Neural cell (in vitro differentiated cells): ENCODE measurements at regions not wholly inside any gene's neighbourhood (a gene's known extent, or its start where the extent isn't known, plus 50 kb on each side); places are given as distances from the start of the nearest gene placed in this dataset.

Experiments used
- H2AFZ ChIP-seq: fragments of 200-600, 300-800 bp; sonication (generic), shearing (Covaris generic); 2 replicates; pipeline ENCODE4 v1.6.0; 2014; ENCODE audit warnings: low read depth, mild to moderate bottlenecking, antibody characterized with exemption, low read length, moderate library complexity
- H3F3A ChIP-seq: fragments of 200-600 bp; shearing (Covaris generic); 2 replicates; pipeline ENCODE4 v1.6.1; 2016; ENCODE audit warnings: mild to moderate bottlenecking, moderate library complexity, mixed read lengths, antibody characterized with exemption, low read length; ENCODE audit not compliant: insufficient read depth, poor library complexity, severe bottlenecking
- H3K27ac ChIP-seq: fragments of 200-600, 300-800 bp; sonication (generic), shearing (Covaris generic); 2 replicates; pipeline ENCODE4 v1.5.1; 2014; ENCODE audit warnings: mild to moderate bottlenecking, low read length, moderate library complexity
- H3K27me3 ChIP-seq: fragments of 300-800, 200-600 bp; sonication (generic), shearing (Covaris generic); 2 replicates; pipeline ENCODE4 v1.6.0; 2014; ENCODE audit warnings: mild to moderate bottlenecking, low read depth, low read length, moderate library complexity; ENCODE audit not compliant: insufficient read depth
- H3K36me3 ChIP-seq: fragments of 300-800, 200-600 bp; sonication (generic), shearing (Covaris generic); 2 replicates; pipeline ENCODE4 v1.5.1; 2014; ENCODE audit warnings: mild to moderate bottlenecking, antibody characterized with exemption, low read length, moderate library complexity; ENCODE audit not compliant: insufficient read depth
- H3K4me2 ChIP-seq: fragments of 300-800, 200-600 bp; sonication (generic), shearing (Covaris generic); 2 replicates; pipeline ENCODE4 v1.6.0; 2014; ENCODE audit warnings: mild to moderate bottlenecking, low read length
- H3K4me3 ChIP-seq: fragments of 300-800, 200-600 bp; sonication (generic), shearing (Covaris generic); 2 replicates; pipeline ENCODE4 v1.5.1; 2014; ENCODE audit warnings: mild to moderate bottlenecking, low read length, moderate library complexity
- H3K79me2 ChIP-seq: fragments of 200-600 bp; shearing (Covaris generic); replicated peaks from 2 replicates; pipeline ENCODE4 v1.6.0; 2014; ENCODE audit warnings: mild to moderate bottlenecking, low read length, moderate library complexity; ENCODE audit not compliant: insufficient read depth
- H3K9ac ChIP-seq: fragments of 300-800, 200-600 bp; sonication (generic), shearing (Covaris generic); 2 replicates; pipeline ENCODE4 v1.6.1; 2016; ENCODE audit warnings: mild to moderate bottlenecking, low read length, mixed read lengths
- H3K9me2 ChIP-seq: fragments of 200-600 bp; shearing (Covaris generic); 2 replicates; pipeline ENCODE4 v1.6.1; 2016; ENCODE audit warnings: mild to moderate bottlenecking, low read length, mixed read lengths; ENCODE audit not compliant: insufficient read depth
- H3K9me3 ChIP-seq: fragments of 200-600, 300-800 bp; sonication (generic), shearing (Covaris generic); 2 replicates; pipeline ENCODE4 v1.6.1; 2016; ENCODE audit warnings: mild to moderate bottlenecking, mixed run types, low read length, moderate library complexity, mixed read lengths
- H4K20me1 ChIP-seq: fragments of 200-600 bp; shearing (Covaris generic); 2 replicates; pipeline ENCODE4 v1.6.1; 2016; ENCODE audit warnings: mild to moderate bottlenecking, mixed run types; ENCODE audit not compliant: insufficient read depth
- EP300 ChIP-seq: fragments of 450-650 bp; conservative IDR thresholded peaks from 2 replicates; pipeline ENCODE4 v1.6.1; 2014; ENCODE audit warnings: antibody characterized with exemption, mild to moderate bottlenecking, moderate library complexity; ENCODE audit not compliant: poor library complexity, severe bottlenecking
- EZH2 ChIP-seq: fragments of 200-600, 300-800 bp; shearing (Covaris generic), sonication (generic); IDR thresholded peaks from 2 replicates; pipeline ENCODE4 v1.6.1; 2014; ENCODE audit warnings: antibody characterized with exemption, low read length, borderline replicate concordance, mild to moderate bottlenecking; ENCODE audit not compliant: insufficient read depth, poor library complexity, severe bottlenecking
- MXI1 ChIP-seq: fragments of 450-650 bp; conservative IDR thresholded peaks from 2 replicates; pipeline ENCODE4 v1.6.1; 2014; ENCODE audit warnings: antibody characterized with exemption, mild to moderate bottlenecking; ENCODE audit not compliant: poor library complexity, severe bottlenecking
- POLR2AphosphoS5 ChIP-seq: IDR thresholded peaks from 2 replicates; pipeline ENCODE4 v1.6.1; 2012
- RAD21 ChIP-seq: fragments of 450-650 bp; conservative IDR thresholded peaks from 2 replicates; pipeline ENCODE4 v1.6.1; 2014; ENCODE audit warnings: antibody characterized with exemption, mild to moderate bottlenecking, moderate library complexity
- SMC3 ChIP-seq: fragments of 450-650 bp; conservative IDR thresholded peaks from 2 replicates; pipeline ENCODE4 v1.6.1; 2014; ENCODE audit warnings: antibody characterized with exemption, mild to moderate bottlenecking, moderate library complexity; ENCODE audit not compliant: poor library complexity
- TAF1 ChIP-seq: IDR thresholded peaks from 2 replicates; pipeline ENCODE4 v1.6.1; 2012; ENCODE audit warnings: low read depth
- TF ChIP-seq, protein P1 (sequence below): fragments of 450-650 bp; IDR thresholded peaks from 2 replicates; pipeline ENCODE4 v1.5.1; 2014; ENCODE audit warnings: antibody characterized with exemption, mild to moderate bottlenecking, moderate library complexity; ENCODE audit not compliant: poor library complexity, severe bottlenecking
- TF ChIP-seq, protein P2 (sequence below): IDR thresholded peaks from 2 replicates; pipeline ENCODE4 v1.6.1; 2012; ENCODE audit warnings: borderline replicate concordance

DNA sequence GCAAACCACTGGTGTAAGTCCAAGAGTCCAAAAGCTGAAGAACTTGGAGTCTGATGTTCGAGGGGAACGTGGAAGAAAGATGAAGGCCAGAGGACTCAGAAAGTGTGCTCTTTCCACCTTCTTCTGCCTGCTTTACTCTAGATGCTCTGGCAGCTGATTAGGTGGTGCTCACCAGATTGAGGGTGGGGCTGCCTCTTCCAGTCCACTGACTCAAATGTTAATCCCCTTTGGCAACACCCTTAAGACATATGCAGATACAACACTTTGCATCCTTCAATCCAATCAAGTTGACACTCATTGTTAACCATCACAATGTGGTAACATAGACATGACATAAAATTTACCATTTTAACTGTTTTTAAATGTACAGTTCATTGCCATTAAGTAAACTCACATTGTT, 249.5 kb downstream of the COG6 start:
- H3K4me2 ChIP-seq = no peak overlapping the region
- no peak overlapping the region for H3K27ac ChIP-seq
- TF ChIP-seq RAD21 = no peak
- TF ChIP-seq EZH2 = no peak
- no peak for TF ChIP-seq POLR2AphosphoS5
- TF ChIP-seq EP300 = no peak
- TF ChIP-seq, protein P1, sequence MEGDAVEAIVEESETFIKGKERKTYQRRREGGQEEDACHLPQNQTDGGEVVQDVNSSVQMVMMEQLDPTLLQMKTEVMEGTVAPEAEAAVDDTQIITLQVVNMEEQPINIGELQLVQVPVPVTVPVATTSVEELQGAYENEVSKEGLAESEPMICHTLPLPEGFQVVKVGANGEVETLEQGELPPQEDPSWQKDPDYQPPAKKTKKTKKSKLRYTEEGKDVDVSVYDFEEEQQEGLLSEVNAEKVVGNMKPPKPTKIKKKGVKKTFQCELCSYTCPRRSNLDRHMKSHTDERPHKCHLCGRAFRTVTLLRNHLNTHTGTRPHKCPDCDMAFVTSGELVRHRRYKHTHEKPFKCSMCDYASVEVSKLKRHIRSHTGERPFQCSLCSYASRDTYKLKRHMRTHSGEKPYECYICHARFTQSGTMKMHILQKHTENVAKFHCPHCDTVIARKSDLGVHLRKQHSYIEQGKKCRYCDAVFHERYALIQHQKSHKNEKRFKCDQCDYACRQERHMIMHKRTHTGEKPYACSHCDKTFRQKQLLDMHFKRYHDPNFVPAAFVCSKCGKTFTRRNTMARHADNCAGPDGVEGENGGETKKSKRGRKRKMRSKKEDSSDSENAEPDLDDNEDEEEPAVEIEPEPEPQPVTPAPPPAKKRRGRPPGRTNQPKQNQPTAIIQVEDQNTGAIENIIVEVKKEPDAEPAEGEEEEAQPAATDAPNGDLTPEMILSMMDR = no peak
- no peak for TF ChIP-seq SMC3
- TF ChIP-seq, protein P2, sequence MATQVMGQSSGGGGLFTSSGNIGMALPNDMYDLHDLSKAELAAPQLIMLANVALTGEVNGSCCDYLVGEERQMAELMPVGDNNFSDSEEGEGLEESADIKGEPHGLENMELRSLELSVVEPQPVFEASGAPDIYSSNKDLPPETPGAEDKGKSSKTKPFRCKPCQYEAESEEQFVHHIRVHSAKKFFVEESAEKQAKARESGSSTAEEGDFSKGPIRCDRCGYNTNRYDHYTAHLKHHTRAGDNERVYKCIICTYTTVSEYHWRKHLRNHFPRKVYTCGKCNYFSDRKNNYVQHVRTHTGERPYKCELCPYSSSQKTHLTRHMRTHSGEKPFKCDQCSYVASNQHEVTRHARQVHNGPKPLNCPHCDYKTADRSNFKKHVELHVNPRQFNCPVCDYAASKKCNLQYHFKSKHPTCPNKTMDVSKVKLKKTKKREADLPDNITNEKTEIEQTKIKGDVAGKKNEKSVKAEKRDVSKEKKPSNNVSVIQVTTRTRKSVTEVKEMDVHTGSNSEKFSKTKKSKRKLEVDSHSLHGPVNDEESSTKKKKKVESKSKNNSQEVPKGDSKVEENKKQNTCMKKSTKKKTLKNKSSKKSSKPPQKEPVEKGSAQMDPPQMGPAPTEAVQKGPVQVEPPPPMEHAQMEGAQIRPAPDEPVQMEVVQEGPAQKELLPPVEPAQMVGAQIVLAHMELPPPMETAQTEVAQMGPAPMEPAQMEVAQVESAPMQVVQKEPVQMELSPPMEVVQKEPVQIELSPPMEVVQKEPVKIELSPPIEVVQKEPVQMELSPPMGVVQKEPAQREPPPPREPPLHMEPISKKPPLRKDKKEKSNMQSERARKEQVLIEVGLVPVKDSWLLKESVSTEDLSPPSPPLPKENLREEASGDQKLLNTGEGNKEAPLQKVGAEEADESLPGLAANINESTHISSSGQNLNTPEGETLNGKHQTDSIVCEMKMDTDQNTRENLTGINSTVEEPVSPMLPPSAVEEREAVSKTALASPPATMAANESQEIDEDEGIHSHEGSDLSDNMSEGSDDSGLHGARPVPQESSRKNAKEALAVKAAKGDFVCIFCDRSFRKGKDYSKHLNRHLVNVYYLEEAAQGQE = no peak
- TF ChIP-seq TAF1 = no peak
- TF ChIP-seq MXI1 = no peak
- H3K27me3 ChIP-seq = no peaks in the 10 kb centered on the region
- no peaks in the 10 kb centered on the region for H3K79me2 ChIP-seq
- H3K9ac ChIP-seq = no peak overlapping the region
- no peak overlapping the region for H2AFZ ChIP-seq
- no peak overlapping the region for H3K4me3 ChIP-seq
- no peaks in the 10 kb centered on the region for H3K9me3 ChIP-seq
- H4K20me1 ChIP-seq = no peaks in the 10 kb centered on the region
- H3F3A ChIP-seq = no peaks in the 10 kb centered on the region
- H3K9me2 ChIP-seq = no peaks in the 10 kb centered on the region
- H3K36me3 ChIP-seq = no peaks in the 10 kb centered on the region

DNA sequence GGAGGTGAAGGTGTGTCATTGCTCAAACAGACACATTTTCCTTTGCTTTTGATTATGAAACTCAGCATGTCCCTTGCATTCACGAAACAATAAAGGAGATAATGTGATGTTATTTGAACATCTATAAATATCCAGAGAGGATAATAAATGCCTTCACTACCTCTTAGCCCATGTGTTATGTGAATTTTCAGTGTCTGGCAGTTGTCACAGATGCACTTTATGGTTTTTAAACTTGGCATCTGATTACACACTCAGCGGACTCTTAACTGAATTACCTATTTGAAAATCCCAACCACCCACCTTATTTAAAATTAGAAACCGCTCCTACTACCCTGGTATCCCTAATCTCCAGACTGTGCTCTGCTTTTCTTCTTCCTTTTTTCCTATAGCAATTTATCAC, 254.2 kb downstream of the COG6 start:
- TF ChIP-seq, protein P2 = no peak
- TF ChIP-seq SMC3 (no peak), RAD21 (no peak), MXI1 (no peak), TAF1 (no peak), EZH2 (no peak), POLR2AphosphoS5 (no peak), EP300 (no peak)
- TF ChIP-seq, protein P1 = no peak
- Histone ChIP-seq H3K9me2 (no peaks in the 10 kb centered on the region), H3K4me3 (no peak overlapping the region), H3F3A (no peaks in the 10 kb centered on the region), H3K79me2 (no peaks in the 10 kb centered on the region), H4K20me1 (no peaks in the 10 kb centered on the region), H3K27me3 (no peaks in the 10 kb centered on the region), H3K27ac (no peak overlapping the region), H3K9me3 (no peaks in the 10 kb centered on the region), H3K4me2 (no peak overlapping the region), H3K36me3 (no peaks in the 10 kb centered on the region), H2AFZ (no peak overlapping the region), H3K9ac (no peak overlapping the region)
